ENCODE measurements at regions not wholly inside any gene's neighbourhood (a gene's known extent, or its start where the extent isn't known, plus 50 kb on each side); places are given as distances from the start of the nearest gene placed in this dataset.

DNA sequence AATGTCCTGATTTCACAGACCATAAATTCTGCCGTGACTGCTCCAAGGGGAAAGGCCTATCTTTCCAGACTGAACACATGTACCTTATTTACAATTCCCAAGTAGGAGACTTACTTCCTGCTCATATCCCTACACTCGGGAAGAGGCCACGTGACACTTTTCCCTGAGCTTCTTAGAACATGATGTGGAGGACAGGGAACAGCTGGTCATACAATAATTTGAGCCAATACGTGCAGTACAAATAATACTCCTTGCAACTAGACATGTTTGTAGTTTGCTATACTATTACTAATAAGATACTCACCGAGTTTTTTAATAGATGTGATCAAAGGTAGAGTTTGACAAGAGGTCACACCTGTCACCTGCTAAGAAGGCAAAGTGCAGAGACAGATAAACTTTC, 256.4 kb downstream of the SP3 start:
- ATAC-seq = peak in 1 of 4 donors; percentile 37
- no peaks in the 10 kb centered on the region for H3K27me3 ChIP-seq (ENCODE audit: insufficient read depth in 3 of 3, low read length in 2 of 3)
- no peak overlapping the region for H3K4me3 ChIP-seq
- WGBS, 3 donors = 14 to 22% (median 16%) methylated on average over 5 of the region's 5 CpGs
- no peak for DNase-seq
- H3K4me1 ChIP-seq = no peaks in the 10 kb centered on the region
- no peaks in the 10 kb centered on the region for H3K36me3 ChIP-seq (ENCODE audit: insufficient read depth in 1 of 2, low read depth in 1 of 2)
- intact Hi-C loops (cut with DNase I) = no loop called here
- no peaks in the 10 kb centered on the region for H3K9me3 ChIP-seq
- no peak overlapping the region for H3K27ac ChIP-seq
- no peak for TF ChIP-seq CTCF (IDR thresholded peaks at IDR 0.05)

DNA sequence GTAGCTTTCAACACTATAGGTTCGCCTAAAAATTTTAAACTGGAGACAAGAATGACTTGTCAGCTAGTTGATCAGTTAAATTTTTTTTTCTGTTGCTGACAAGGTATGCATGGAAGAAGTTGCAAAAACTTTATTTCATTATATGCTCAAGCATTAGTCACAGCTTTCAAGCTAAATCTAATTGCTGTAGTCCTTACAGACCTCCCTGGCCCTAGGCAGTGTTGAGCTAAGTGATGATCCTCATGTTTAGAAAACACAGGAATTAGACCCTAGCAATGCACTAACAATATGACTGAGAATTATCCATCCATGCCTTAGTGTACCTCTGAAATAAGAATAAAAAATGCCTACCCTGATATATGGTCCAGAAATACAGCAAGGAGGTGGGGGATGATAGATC, 253.4 kb downstream of the SP3 start:
- 93 to 94% (median 94%) methylated on average over 1 of the region's 1 CpG for WGBS, 3 donors
- no peak for ATAC-seq
- Histone ChIP-seq H3K4me3 (no peak overlapping the region), H3K4me1 (no peaks in the 10 kb centered on the region), H3K27me3 (ENCODE audit: insufficient read depth in 3 of 3, low read length in 2 of 3) (no peaks in the 10 kb centered on the region), H3K27ac (no peak overlapping the region), H3K9me3 (no peaks in the 10 kb centered on the region), H3K36me3 (ENCODE audit: insufficient read depth in 1 of 2, low read depth in 1 of 2) (no peaks in the 10 kb centered on the region)
- DNase-seq = no peak
- intact Hi-C loops (cut with DNase I) = no loop called here
- TF ChIP-seq CTCF (IDR thresholded peaks at IDR 0.05) = no peak

DNA sequence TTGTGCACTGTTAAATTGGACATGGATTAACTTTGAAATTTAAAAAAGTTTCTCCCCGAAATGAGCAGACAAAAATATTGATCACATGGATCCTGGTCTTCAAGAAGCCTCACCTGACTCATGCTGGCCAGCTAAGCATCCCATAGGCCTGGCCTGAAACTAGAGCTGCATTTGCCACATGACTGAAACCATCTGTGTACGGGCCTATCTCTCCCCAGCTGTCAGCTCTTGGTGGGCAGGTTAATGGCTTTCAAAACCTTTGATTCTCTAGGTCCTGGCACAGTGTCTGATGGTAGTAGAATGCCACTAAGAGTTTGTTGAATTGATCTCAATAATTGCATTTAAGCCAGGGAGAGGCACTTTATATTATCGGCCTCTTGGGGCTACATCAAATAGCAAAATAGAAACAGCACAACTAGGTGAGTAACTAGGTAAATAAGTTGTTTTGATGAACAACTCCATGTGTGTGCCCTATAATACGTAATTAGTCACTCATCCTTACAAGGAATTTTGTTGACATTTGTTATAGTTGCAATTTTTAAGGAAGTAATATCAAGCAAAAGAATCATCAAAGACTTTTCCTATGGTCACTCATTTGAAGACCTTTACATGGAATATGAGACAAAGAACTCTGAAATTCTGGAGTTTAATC, 251.1 kb downstream of the SP3 start:
- intact Hi-C loops (cut with DNase I) = no loop called here
- Histone ChIP-seq H3K4me3 (no peak overlapping the region), H3K9me3 (no peaks in the 10 kb centered on the region), H3K27ac (no peak overlapping the region), H3K27me3 (ENCODE audit: insufficient read depth in 3 of 3, low read length in 2 of 3) (no peaks in the 10 kb centered on the region), H3K4me1 (no peaks in the 10 kb centered on the region), H3K36me3 (ENCODE audit: insufficient read depth in 1 of 2, low read depth in 1 of 2) (no peaks in the 10 kb centered on the region)
- no peak for DNase-seq
- no peak for TF ChIP-seq CTCF (IDR thresholded peaks at IDR 0.05)
- ATAC-seq = no peak
- 86 to 91% (median 89%) methylated on average over 4 of the region's 4 CpGs for WGBS, 3 donors

DNA sequence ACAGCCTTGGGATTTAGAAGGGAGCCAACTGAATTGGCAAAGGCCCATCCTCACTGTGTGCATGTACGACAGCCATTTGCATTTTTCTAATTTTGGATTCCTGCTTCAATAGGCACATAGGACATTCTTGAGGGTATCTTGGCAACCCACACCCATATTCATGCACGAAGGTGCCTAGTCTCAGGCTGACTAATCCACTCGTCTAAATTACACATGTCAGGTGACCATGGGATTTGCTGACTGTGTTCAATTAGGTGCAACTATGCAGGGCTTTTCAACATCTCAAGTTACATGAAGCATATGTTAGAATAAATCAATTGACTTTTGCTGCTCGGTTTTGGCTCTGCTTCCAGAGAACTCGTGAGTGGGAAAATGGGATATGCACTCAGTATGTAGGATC, 249.7 kb downstream of the SP3 start:
- H3K9me3 ChIP-seq = no peaks in the 10 kb centered on the region
- no peaks in the 10 kb centered on the region for H3K27me3 ChIP-seq (ENCODE audit: insufficient read depth in 3 of 3, low read length in 2 of 3)
- H3K4me1 ChIP-seq = no peaks in the 10 kb centered on the region
- DNase-seq = no peak
- TF ChIP-seq CTCF (IDR thresholded peaks at IDR 0.05) = no peak
- intact Hi-C loops (cut with DNase I) = no loop called here
- H3K36me3 ChIP-seq (ENCODE audit: insufficient read depth in 1 of 2, low read depth in 1 of 2) = no peaks in the 10 kb centered on the region
- no peak for ATAC-seq
- no peak overlapping the region for H3K27ac ChIP-seq
- no peak overlapping the region for H3K4me3 ChIP-seq
- 27 to 31% (median 29%) methylated on average over 5 of the region's 5 CpGs for WGBS, 3 donors

DNA sequence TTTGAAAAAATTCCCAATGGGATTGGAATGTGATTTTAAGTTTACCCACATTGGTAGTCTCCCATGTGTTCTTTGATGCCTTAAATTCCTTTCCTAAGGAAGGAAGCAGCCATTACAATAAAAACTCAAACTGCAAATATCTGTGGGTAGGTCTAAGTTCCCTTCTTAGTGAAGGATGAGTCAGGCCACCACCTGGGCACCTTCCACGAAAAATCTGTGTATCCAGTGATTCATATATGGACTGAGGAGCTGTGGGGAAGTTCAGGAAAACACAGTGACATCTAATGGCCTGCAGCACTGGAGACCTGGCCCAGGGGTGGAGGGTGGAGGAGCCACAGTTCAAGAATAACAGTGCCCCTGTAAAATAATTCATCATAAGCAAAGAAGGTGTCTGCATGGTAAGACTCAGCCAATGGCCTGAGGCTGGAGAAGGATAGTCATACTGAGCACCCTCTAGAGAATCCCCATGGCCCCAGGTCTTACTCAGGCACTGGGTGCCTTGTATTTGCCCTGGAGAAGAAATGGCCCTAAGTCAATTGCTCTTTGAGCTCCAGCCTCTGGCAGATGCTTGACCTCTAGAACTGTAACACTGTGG, 248.6 kb downstream of the SP3 start:
- WGBS, 3 donors = 73 to 90% (median 79%) methylated on average over 1 of the region's 1 CpG
- no peak overlapping the region for H3K4me3 ChIP-seq
- H3K27me3 ChIP-seq (ENCODE audit: insufficient read depth in 3 of 3, low read length in 2 of 3) = no peaks in the 10 kb centered on the region
- no peak for TF ChIP-seq CTCF (IDR thresholded peaks at IDR 0.05)
- H3K9me3 ChIP-seq = no peaks in the 10 kb centered on the region
- no peak for DNase-seq
- intact Hi-C loops (cut with DNase I) = no loop called here
- ATAC-seq = no peak
- H3K36me3 ChIP-seq (ENCODE audit: insufficient read depth in 1 of 2, low read depth in 1 of 2) = no peaks in the 10 kb centered on the region
- no peak overlapping the region for H3K27ac ChIP-seq
- H3K4me1 ChIP-seq = no peaks in the 10 kb centered on the region
